Progenitor cell of endocrine pancreas (in vitro differentiated cells): ENCODE measurements at regions not wholly inside any gene's neighbourhood (a gene's known extent, or its start where the extent isn't known, plus 50 kb on each side); places are given as distances from the start of the nearest gene placed in this dataset.
A peak's percentile ranks its signal among the peaks of the same experiment; 100 is the strongest.

Experiments used
- DNase-seq: peaks from one replicate; pipeline ENCODE4 v3.0.0; 2021; ENCODE audit warnings: low spot score; ENCODE audit not compliant: unreplicated experiment
- H3K27ac Mint-ChIP-seq: 2 replicates; pipeline ENCODE4 v1.8.0; 2021; ENCODE audit warnings: mild to moderate bottlenecking, moderate library complexity, mixed read lengths
- H3K27me3 Mint-ChIP-seq: 2 replicates; pipeline ENCODE4 v1.8.0; 2021; ENCODE audit warnings: mixed read lengths
- H3K36me3 Mint-ChIP-seq: 2 replicates; pipeline ENCODE4 v1.8.0; 2022; ENCODE audit warnings: mixed read lengths; ENCODE audit not compliant: insufficient read depth
- H3K4me1 Mint-ChIP-seq: 2 replicates; pipeline ENCODE4 v1.8.0; 2021; ENCODE audit warnings: low read depth, mixed read lengths
- H3K4me3 Mint-ChIP-seq: 2 replicates; pipeline ENCODE4 v1.8.0; 2021; ENCODE audit warnings: low read depth, mild to moderate bottlenecking, moderate library complexity, mixed read lengths
- H3K9me3 Mint-ChIP-seq: 2 replicates; pipeline ENCODE4 v1.8.0; 2021; ENCODE audit warnings: low read depth, mixed read lengths
- TF ChIP-seq, protein P1 (sequence below): fragments of 200-600 bp; sonication (generic); IDR thresholded peaks from one replicate; pipeline ENCODE4 v1.5.0; 2021; ENCODE audit warnings: antibody characterized with exemption, mild to moderate bottlenecking; ENCODE audit not compliant: unreplicated experiment

DNA sequence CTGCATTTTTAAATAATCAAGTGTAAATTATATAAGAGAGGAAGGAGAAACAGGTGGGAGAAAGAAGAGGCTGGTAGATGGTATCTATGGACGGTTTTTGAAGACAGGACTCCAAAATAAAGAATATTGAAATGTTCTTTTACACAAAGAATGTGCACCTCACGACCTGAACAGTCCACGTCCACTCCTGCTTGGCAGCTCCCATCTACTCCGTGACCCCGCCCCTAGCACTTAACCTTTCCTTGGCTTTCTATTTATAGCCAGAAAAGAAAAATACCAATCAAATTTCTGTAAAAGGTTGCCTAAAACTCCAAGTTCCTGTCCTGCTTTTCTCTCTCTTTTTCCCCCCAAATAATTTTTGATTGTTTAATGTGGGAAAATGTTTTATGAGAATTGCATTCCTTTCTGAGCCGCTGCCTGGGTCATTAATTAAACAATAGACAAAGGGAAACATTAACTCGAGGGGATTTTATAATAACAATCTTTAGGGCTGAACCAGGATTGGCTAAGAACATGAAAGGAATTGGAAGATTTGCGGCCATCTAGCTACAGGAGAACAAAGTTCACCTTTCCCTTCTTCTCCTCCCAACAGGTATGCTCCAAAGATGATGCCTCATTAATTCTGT lies 173.6 kb upstream of the MAP3K1 start:
- Mint-ChIP-seq H3K36me3 (no peaks in the 10 kb centered on the region), H3K27me3 (no peaks in the 10 kb centered on the region), H3K4me3 (no peak overlapping the region), H3K4me1 (peaks cover 59% of the 10 kb centered on the region), H3K27ac (no peak overlapping the region), H3K9me3 (no peaks in the 10 kb centered on the region)
- TF ChIP-seq, protein P1, sequence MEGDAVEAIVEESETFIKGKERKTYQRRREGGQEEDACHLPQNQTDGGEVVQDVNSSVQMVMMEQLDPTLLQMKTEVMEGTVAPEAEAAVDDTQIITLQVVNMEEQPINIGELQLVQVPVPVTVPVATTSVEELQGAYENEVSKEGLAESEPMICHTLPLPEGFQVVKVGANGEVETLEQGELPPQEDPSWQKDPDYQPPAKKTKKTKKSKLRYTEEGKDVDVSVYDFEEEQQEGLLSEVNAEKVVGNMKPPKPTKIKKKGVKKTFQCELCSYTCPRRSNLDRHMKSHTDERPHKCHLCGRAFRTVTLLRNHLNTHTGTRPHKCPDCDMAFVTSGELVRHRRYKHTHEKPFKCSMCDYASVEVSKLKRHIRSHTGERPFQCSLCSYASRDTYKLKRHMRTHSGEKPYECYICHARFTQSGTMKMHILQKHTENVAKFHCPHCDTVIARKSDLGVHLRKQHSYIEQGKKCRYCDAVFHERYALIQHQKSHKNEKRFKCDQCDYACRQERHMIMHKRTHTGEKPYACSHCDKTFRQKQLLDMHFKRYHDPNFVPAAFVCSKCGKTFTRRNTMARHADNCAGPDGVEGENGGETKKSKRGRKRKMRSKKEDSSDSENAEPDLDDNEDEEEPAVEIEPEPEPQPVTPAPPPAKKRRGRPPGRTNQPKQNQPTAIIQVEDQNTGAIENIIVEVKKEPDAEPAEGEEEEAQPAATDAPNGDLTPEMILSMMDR, result no peak
- no peak for DNase-seq

DNA sequence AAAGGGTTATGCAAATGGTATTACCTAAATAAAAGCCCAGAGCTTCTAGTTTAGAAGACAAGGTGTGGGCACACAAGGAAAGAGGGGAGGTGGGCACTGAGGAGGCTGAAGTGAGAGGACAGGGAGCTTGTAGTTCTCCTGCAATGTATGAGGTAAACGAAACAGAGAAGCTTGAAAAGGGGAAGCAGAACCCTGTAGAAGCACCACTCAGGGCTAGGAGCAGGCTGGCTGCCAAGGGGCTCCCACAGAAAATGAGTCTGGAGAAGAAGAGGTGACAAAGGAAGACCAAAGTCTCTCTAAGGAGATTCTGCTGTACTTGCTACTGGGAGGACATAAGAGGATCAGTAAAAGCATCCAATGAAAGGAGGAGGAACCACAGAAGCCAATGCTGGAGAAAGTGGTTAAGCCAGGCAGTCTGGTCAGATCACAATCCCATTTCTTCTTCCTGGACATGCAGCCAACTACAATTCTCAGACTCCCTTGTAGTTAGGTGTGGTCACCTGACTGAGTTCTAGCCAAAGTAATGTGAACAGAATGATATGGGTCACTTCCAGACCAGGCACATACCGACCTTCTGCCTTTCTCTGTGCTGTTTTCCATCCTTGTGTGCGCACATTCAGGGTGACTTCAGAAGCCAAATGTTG lies 174.5 kb upstream of the MAP3K1 start:
- Mint-ChIP-seq H3K9me3 (no peaks in the 10 kb centered on the region), H3K4me1 (peaks cover 64% of the 10 kb centered on the region), H3K27me3 (no peaks in the 10 kb centered on the region), H3K4me3 (no peak overlapping the region), H3K27ac (no peak overlapping the region), H3K36me3 (peaks cover 4% of the 10 kb centered on the region)
- DNase-seq, result no peak
- TF ChIP-seq, protein P1, result no peak

DNA sequence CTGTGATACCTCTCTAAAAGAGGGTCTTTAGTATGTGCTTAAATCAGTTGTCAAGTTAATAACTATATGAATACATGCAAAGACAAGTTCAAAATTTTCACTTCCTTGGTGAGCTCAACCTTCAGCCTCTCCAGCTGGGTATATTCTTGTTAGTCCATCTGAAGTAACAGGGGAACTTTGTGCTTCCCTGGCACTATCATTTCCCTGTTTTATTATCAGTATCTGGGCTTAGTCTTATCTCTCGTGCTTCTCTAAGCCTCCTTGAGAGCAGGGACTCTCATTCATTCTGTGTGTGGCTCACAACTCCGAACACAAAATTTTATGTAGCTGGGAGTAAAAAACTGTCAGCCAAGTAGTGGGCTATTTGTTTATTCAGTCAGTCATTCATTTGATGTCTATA lies 175.9 kb upstream of the MAP3K1 start:
- peaks cover 61% of the 10 kb centered on the region for H3K4me1 Mint-ChIP-seq

DNA sequence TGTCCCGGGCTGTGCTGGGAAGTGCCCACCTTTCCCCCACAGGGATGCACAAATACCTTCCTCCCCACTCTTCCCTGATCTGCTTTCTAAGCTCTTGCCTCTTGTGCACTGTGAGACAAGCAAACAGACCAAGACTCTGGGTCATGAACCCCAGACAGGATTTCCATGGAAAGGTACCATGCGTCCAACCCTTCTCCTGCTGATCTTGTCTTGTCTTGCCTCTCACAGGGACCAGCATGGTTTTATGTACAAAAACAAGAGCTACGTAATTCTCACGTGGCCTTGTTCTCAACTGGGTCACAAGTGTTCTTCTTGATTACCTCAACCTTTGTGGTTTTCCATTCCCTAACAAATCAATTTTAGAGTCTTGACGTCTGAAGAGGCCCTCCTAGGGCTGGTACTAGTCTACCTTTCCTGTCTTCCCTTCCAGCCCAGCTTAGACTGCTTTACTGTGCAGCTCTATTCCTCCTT lies 176.5 kb upstream of the MAP3K1 start:
- H3K36me3 Mint-ChIP-seq, result peaks cover 4% of the 10 kb centered on the region
- TF ChIP-seq, protein P1, result no peak
- H3K4me3 Mint-ChIP-seq, result peak overlapping the region; percentile 8
- peaks cover 64% of the 10 kb centered on the region for H3K4me1 Mint-ChIP-seq
- H3K27ac Mint-ChIP-seq, result peak overlapping the region; percentile 91
- DNase-seq, result no peak
- no peaks in the 10 kb centered on the region for H3K27me3 Mint-ChIP-seq
- no peaks in the 10 kb centered on the region for H3K9me3 Mint-ChIP-seq

More for the DNA sequence above, 175.9 kb upstream of the MAP3K1 start:
- TF ChIP-seq, protein P1, result no peak
- H3K27me3 Mint-ChIP-seq, result no peaks in the 10 kb centered on the region
- H3K4me3 Mint-ChIP-seq, result no peak overlapping the region
- H3K27ac Mint-ChIP-seq, result peak overlapping the region; percentile 91
- no peaks in the 10 kb centered on the region for H3K9me3 Mint-ChIP-seq
- no peak for DNase-seq
- peaks cover 4% of the 10 kb centered on the region for H3K36me3 Mint-ChIP-seq

DNA sequence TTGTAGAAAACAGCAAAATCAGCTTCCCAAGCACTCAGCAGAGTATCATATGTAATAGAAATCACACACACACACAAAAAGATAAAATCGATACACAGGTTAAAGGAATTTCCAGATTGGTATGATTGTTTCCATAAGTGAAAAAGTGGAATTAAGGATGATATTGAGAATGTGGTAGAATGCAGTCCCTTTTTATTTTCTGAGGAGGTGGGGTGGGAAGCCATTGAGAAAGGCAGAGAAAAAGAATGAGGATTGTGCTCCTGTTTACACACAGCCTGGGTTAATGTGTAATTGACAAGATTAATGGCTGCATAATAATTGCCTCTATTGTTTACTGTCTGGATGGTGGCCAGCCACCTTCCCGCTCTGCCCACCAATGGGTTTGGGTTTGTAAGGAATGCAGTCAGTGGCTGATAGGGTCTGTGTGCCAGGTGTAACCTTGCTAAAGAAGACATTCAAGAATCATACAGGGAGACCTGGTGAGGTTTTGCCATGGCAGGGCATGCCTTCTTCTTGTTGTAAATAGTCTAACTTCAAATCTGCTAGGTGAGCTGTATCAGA lies 177.2 kb upstream of the MAP3K1 start:
- H3K27me3 Mint-ChIP-seq, result no peaks in the 10 kb centered on the region
- H3K27ac Mint-ChIP-seq, result peak overlapping the region; percentile 91
- TF ChIP-seq, protein P1, result no peak
- H3K9me3 Mint-ChIP-seq, result no peaks in the 10 kb centered on the region
- H3K4me3 Mint-ChIP-seq, result peak overlapping the region; percentile 8
- peak; percentile 33 for DNase-seq
- peaks cover 66% of the 10 kb centered on the region for H3K4me1 Mint-ChIP-seq
- H3K36me3 Mint-ChIP-seq, result peaks cover 4% of the 10 kb centered on the region
